ENCODE measurements at regions not wholly inside any gene's neighbourhood (a gene's known extent, or its start where the extent isn't known, plus 50 kb on each side); places are given as distances from the start of the nearest gene placed in this dataset.

- no peaks in the 10 kb centered on the region for H3K4me1 ChIP-seq (ENCODE audit: control insufficient read depth in 1 of 2, insufficient read depth in 2 of 2, low read length in 2 of 2)
- no peaks in the 10 kb centered on the region for H3K9me3 ChIP-seq (ENCODE audit: control insufficient read depth, low read length)
- H3K27me3 ChIP-seq (ENCODE audit: control insufficient read depth in 1 of 2, insufficient read depth in 2 of 2, low read length in 1 of 2) = no peaks in the 10 kb centered on the region
- ATAC-seq (ENCODE audit: low FRiP score) (no peak), DNase-seq (no peak)
- no peak overlapping the region for H3K27ac ChIP-seq (ENCODE audit: low read depth in 1 of 2, low read length in 2 of 2)
- H3K4me3 ChIP-seq (ENCODE audit: low read length in 2 of 2) = no peak overlapping the region
- 96 to 97% methylated on average over 5 of the region's 5 CpGs for WGBS, 2 donors
- intact Hi-C loops (cut with DNase I) = no loop called here
- no peaks in the 10 kb centered on the region for H3K36me3 ChIP-seq (ENCODE audit: control insufficient read depth in 1 of 2, insufficient read depth in 2 of 2, low read length in 1 of 2)
Measured at GRCh38 chr7:50855526-50855925, 72.8 kb upstream of the GRB10 start.

GRCh38 chr7:50854831-50855230 lies 72.1 kb upstream of the GRB10 start:
- no peak for ATAC-seq (ENCODE audit: low FRiP score)
- no peak for DNase-seq
- H3K4me1 ChIP-seq (ENCODE audit: control insufficient read depth in 1 of 2, insufficient read depth in 2 of 2, low read length in 2 of 2) = no peaks in the 10 kb centered on the region
- no peaks in the 10 kb centered on the region for H3K27me3 ChIP-seq (ENCODE audit: control insufficient read depth in 1 of 2, insufficient read depth in 2 of 2, low read length in 1 of 2)
- no peaks in the 10 kb centered on the region for H3K9me3 ChIP-seq (ENCODE audit: control insufficient read depth, low read length)
- no peaks in the 10 kb centered on the region for H3K36me3 ChIP-seq (ENCODE audit: control insufficient read depth in 1 of 2, insufficient read depth in 2 of 2, low read length in 1 of 2)
- intact Hi-C loops (cut with DNase I) = no loop called here
- H3K27ac ChIP-seq (ENCODE audit: low read depth in 1 of 2, low read length in 2 of 2) = no peak overlapping the region
- WGBS, 2 donors = 83 to 92% methylated on average over 3 of the region's 3 CpGs
- no peak overlapping the region for H3K4me3 ChIP-seq (ENCODE audit: low read length in 2 of 2)

GRCh38 chr7:50854247-50854646 lies 71.6 kb upstream of the GRB10 start:
- intact Hi-C loops (cut with DNase I) = no loop called here
- H3K4me3 ChIP-seq (ENCODE audit: low read length in 2 of 2) = no peak overlapping the region
- H3K4me1 ChIP-seq (ENCODE audit: control insufficient read depth in 1 of 2, insufficient read depth in 2 of 2, low read length in 2 of 2) = no peaks in the 10 kb centered on the region
- no peak overlapping the region for H3K27ac ChIP-seq (ENCODE audit: low read depth in 1 of 2, low read length in 2 of 2)
- DNase-seq = no peak
- WGBS, 2 donors = 88 to 89% methylated on average over 6 of the region's 6 CpGs
- no peak for ATAC-seq (ENCODE audit: low FRiP score)
- H3K9me3 ChIP-seq (ENCODE audit: control insufficient read depth, low read length) = no peaks in the 10 kb centered on the region
- H3K36me3 ChIP-seq (ENCODE audit: control insufficient read depth in 1 of 2, insufficient read depth in 2 of 2, low read length in 1 of 2) = no peaks in the 10 kb centered on the region
- H3K27me3 ChIP-seq (ENCODE audit: control insufficient read depth in 1 of 2, insufficient read depth in 2 of 2, low read length in 1 of 2) = no peaks in the 10 kb centered on the region

GRCh38 chr7:50853311-50853710 lies 70.6 kb upstream of the GRB10 start:
- no peak overlapping the region for H3K4me3 ChIP-seq (ENCODE audit: low read length in 2 of 2)
- H3K9me3 ChIP-seq (ENCODE audit: control insufficient read depth, low read length) = no peaks in the 10 kb centered on the region
- ATAC-seq (ENCODE audit: low FRiP score) (no peak), DNase-seq (no peak)
- no peak overlapping the region for H3K27ac ChIP-seq (ENCODE audit: low read depth in 1 of 2, low read length in 2 of 2)
- intact Hi-C loops (cut with DNase I) = no loop called here
- WGBS, 2 donors = 85 to 88% methylated on average over 4 of the region's 4 CpGs
- H3K27me3 ChIP-seq (ENCODE audit: control insufficient read depth in 1 of 2, insufficient read depth in 2 of 2, low read length in 1 of 2) = no peaks in the 10 kb centered on the region
- H3K36me3 ChIP-seq (ENCODE audit: control insufficient read depth in 1 of 2, insufficient read depth in 2 of 2, low read length in 1 of 2) = no peaks in the 10 kb centered on the region
- H3K4me1 ChIP-seq (ENCODE audit: control insufficient read depth in 1 of 2, insufficient read depth in 2 of 2, low read length in 2 of 2) = no peaks in the 10 kb centered on the region

- Histone ChIP-seq H3K4me3 (ENCODE audit: low read length in 2 of 2) (no peak overlapping the region), H3K27me3 (ENCODE audit: control insufficient read depth in 1 of 2, insufficient read depth in 2 of 2, low read length in 1 of 2) (no peaks in the 10 kb centered on the region), H3K36me3 (ENCODE audit: control insufficient read depth in 1 of 2, insufficient read depth in 2 of 2, low read length in 1 of 2) (no peaks in the 10 kb centered on the region), H3K9me3 (ENCODE audit: control insufficient read depth, low read length) (no peaks in the 10 kb centered on the region), H3K27ac (ENCODE audit: low read depth in 1 of 2, low read length in 2 of 2) (no peak overlapping the region), H3K4me1 (ENCODE audit: control insufficient read depth in 1 of 2, insufficient read depth in 2 of 2, low read length in 2 of 2) (no peaks in the 10 kb centered on the region)
- no peak for ATAC-seq (ENCODE audit: low FRiP score)
- intact Hi-C loops (cut with DNase I) = no loop called here
- no peak for DNase-seq
Measured at GRCh38 chr7:50852901-50853300, 70.2 kb upstream of the GRB10 start.

GRCh38 chr7:50851891-50852290 lies 69.2 kb upstream of the GRB10 start:
- Histone ChIP-seq H3K27ac (ENCODE audit: low read depth in 1 of 2, low read length in 2 of 2) (no peak overlapping the region), H3K27me3 (ENCODE audit: control insufficient read depth in 1 of 2, insufficient read depth in 2 of 2, low read length in 1 of 2) (no peaks in the 10 kb centered on the region), H3K4me3 (ENCODE audit: low read length in 2 of 2) (no peak overlapping the region), H3K9me3 (ENCODE audit: control insufficient read depth, low read length) (no peaks in the 10 kb centered on the region), H3K36me3 (ENCODE audit: control insufficient read depth in 1 of 2, insufficient read depth in 2 of 2, low read length in 1 of 2) (no peaks in the 10 kb centered on the region), H3K4me1 (ENCODE audit: control insufficient read depth in 1 of 2, insufficient read depth in 2 of 2, low read length in 2 of 2) (no peaks in the 10 kb centered on the region)
- DNase-seq = no peak
- WGBS, 2 donors = 84 to 86% methylated on average over 6 of the region's 6 CpGs
- intact Hi-C loops (cut with DNase I) = no loop called here
- no peak for ATAC-seq (ENCODE audit: low FRiP score)

GRCh38 chr7:50851451-50851850 lies 68.8 kb upstream of the GRB10 start:
- Histone ChIP-seq H3K27ac (ENCODE audit: low read depth in 1 of 2, low read length in 2 of 2) (no peak overlapping the region), H3K36me3 (ENCODE audit: control insufficient read depth in 1 of 2, insufficient read depth in 2 of 2, low read length in 1 of 2) (no peaks in the 10 kb centered on the region), H3K4me1 (ENCODE audit: control insufficient read depth in 1 of 2, insufficient read depth in 2 of 2, low read length in 2 of 2) (no peaks in the 10 kb centered on the region), H3K27me3 (ENCODE audit: control insufficient read depth in 1 of 2, insufficient read depth in 2 of 2, low read length in 1 of 2) (no peaks in the 10 kb centered on the region), H3K4me3 (ENCODE audit: low read length in 2 of 2) (no peak overlapping the region), H3K9me3 (ENCODE audit: control insufficient read depth, low read length) (no peaks in the 10 kb centered on the region)
- DNase-seq (no peak), ATAC-seq (ENCODE audit: low FRiP score) (no peak)
- intact Hi-C loops (cut with DNase I) = no loop called here
- 69 to 75% methylated on average over 7 of the region's 7 CpGs for WGBS, 2 donors

- 78 to 83% methylated on average over 1 of the region's 1 CpG for WGBS, 2 donors
- Histone ChIP-seq H3K4me3 (ENCODE audit: low read length in 2 of 2) (no peak overlapping the region), H3K9me3 (ENCODE audit: control insufficient read depth, low read length) (no peaks in the 10 kb centered on the region), H3K27me3 (ENCODE audit: control insufficient read depth in 1 of 2, insufficient read depth in 2 of 2, low read length in 1 of 2) (no peaks in the 10 kb centered on the region), H3K4me1 (ENCODE audit: control insufficient read depth in 1 of 2, insufficient read depth in 2 of 2, low read length in 2 of 2) (no peaks in the 10 kb centered on the region), H3K27ac (ENCODE audit: low read depth in 1 of 2, low read length in 2 of 2) (no peak overlapping the region), H3K36me3 (ENCODE audit: control insufficient read depth in 1 of 2, insufficient read depth in 2 of 2, low read length in 1 of 2) (no peaks in the 10 kb centered on the region)
- intact Hi-C loops (cut with DNase I) = no loop called here
- DNase-seq = no peak
- no peak for ATAC-seq (ENCODE audit: low FRiP score)
Measured at GRCh38 chr7:50849991-50850390, 67.3 kb upstream of the GRB10 start.

GRCh38 chr7:50848203-50848602 lies 65.5 kb upstream of the GRB10 start:
- Histone ChIP-seq H3K4me1 (ENCODE audit: control insufficient read depth in 1 of 2, insufficient read depth in 2 of 2, low read length in 2 of 2) (no peaks in the 10 kb centered on the region), H3K4me3 (ENCODE audit: low read length in 2 of 2) (no peak overlapping the region), H3K27ac (ENCODE audit: low read depth in 1 of 2, low read length in 2 of 2) (no peak overlapping the region), H3K27me3 (ENCODE audit: control insufficient read depth in 1 of 2, insufficient read depth in 2 of 2, low read length in 1 of 2) (no peaks in the 10 kb centered on the region), H3K36me3 (ENCODE audit: control insufficient read depth in 1 of 2, insufficient read depth in 2 of 2, low read length in 1 of 2) (no peaks in the 10 kb centered on the region), H3K9me3 (ENCODE audit: control insufficient read depth, low read length) (no peaks in the 10 kb centered on the region)
- ATAC-seq (ENCODE audit: low FRiP score) (no peak), DNase-seq (no peak)
- intact Hi-C loops (cut with DNase I) = no loop called here
- WGBS, 2 donors = 60 to 67% methylated on average over 2 of the region's 2 CpGs
